Gastrocnemius medialis (tissue), 4 donors: ENCODE measurements at regions not wholly inside any gene's neighbourhood (a gene's known extent, or its start where the extent isn't known, plus 50 kb on each side); places are given as distances from the start of the nearest gene placed in this dataset.
"Not testable (repeated sequence)": the region's sequence is repeated elsewhere in the genome, so short reads cannot be mapped to it uniquely, and the experiment has no call there.

Experiments
- ATAC-seq, 2 donors: fragments of 150-250 bp; one replicate each; pipeline ENCODE4 v1.9.1; 2016
- DNase-seq, 2 donors: peaks; one replicate each; pipeline ENCODE4 v3.0.0-alpha.2; 2019
- H3K27ac ChIP-seq, 4 donors: fragments of 200-600 bp; sonication (generic); 1 replicate in 1 of 4; 2 replicates in 3 of 4; pipeline ENCODE4 v1.5.1; 2016 to 2018; ENCODE audit warnings: mild to moderate bottlenecking in 2 of 4, moderate library complexity in 1 of 4
- H3K27me3 ChIP-seq, 3 donors: fragments of 200-600 bp; sonication (generic) in 2 of 3; 1 replicate in 1 of 3; 2 replicates in 2 of 3; pipeline versions ENCODE4 v1.5.1 to v1.6.0; 2016 to 2019; ENCODE audit warnings: mild to moderate bottlenecking in 1 of 3, moderate library complexity in 1 of 3
- H3K36me3 ChIP-seq, 2 donors: fragments of 200-600 bp; sonication (generic) in 1 of 2; one replicate each; pipeline ENCODE4 v1.5.1; 2017 to 2018
- H3K4me1 ChIP-seq, 2 donors: fragments of 200-600 bp; sonication (generic) in 1 of 2; one replicate each; pipeline ENCODE4 v1.5.1; 2016 to 2017; ENCODE audit warnings: mild to moderate bottlenecking in 2 of 2
- H3K4me3 ChIP-seq, 4 donors: fragments of 200-600 bp; sonication (generic) in 3 of 4; 1 replicate in 1 of 4; 2 replicates in 3 of 4; pipeline ENCODE4 v1.5.1; 2016 to 2019; ENCODE audit warnings: mild to moderate bottlenecking in 2 of 4
- H3K9me3 ChIP-seq, 3 donors: fragments of 200-600 bp; sonication (generic) in 2 of 3; 1 replicate in 1 of 3; 2 replicates in 2 of 3; pipeline ENCODE4 v1.5.1; 2016 to 2019
- POLR2A ChIP-seq, 2 donors: fragments of 450-650 bp; IDR thresholded peaks; one replicate each; pipeline ENCODE4 v1.6.1; 2017; ENCODE audit warnings: antibody characterized with exemption in 2 of 2, mild to moderate bottlenecking in 2 of 2, moderate library complexity in 2 of 2
- in situ Hi-C, 4 donors: fragments of 200-750 bp; cut with MboI; loops; one replicate each; pipeline versions ENCODE4 v1.15.0 to v1.8.0; 2017; ENCODE audit warnings: low sequenced_read_pairs in 4 of 4
- intact Hi-C: fragments of 100-400 bp; cut with DNase I; formaldehyde crosslinking; loops from one replicate; pipeline ENCODE4 v1.15.1; 2023; ENCODE audit warnings: low total_unique reads
- TF ChIP-seq, protein P1 (sequence below), 5 experiments: fragments of 450-650 bp in 3 of 5; fragments of 200-600 bp in 2 of 5; sonication (generic) in 2 of 5; IDR thresholded peaks in 4 of 5; conservative IDR thresholded peaks in 1 of 5; 1 replicate in 4 of 5; 2 replicates in 1 of 5; pipeline ENCODE4 v1.5.1; 2016 to 2019; ENCODE audit warnings: antibody characterized with exemption in 5 of 5, mild to moderate bottlenecking in 3 of 5, moderate library complexity in 3 of 5

DNA sequence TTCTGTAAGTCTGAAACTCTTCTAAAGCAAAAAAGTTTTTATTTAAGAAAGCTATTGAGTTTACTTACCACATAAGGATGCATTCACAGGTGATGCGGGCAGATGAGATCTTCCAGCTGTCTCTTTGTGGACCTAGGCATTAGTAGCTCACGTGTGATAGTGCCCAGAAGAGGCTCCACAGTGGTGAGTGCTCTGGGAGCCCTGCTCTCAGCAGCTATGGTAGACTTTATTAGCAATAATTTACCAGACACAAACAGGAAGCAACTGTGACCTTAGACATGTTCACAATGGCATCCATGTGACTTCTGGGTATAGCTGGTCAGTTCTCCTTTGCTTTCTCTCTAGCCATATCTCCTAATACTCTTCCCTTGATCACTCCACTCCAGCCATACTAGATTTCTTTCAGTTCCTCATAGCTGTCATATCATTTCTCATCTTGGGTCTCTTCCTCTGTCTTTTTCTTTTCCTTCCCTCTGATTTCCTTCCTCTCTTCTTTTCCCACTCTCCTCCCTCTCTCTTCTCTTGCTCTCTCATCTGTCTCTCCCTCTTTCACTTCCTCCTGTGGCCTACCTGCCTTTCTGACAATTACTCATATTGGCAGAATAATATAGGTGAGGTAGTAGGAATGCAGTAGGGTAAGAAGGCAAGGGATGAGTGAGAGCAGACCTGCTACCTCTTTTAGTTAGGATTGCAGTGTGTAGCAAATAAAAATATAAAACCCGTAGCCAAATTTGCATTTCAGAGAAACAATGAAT, 75.2 kb upstream of the SCAF11 start:
- Histone ChIP-seq H3K27me3 (no peaks in the 10 kb centered on the region), H3K4me3 (no peak overlapping the region), H3K4me1 (no peaks in the 10 kb centered on the region), H3K36me3 (no peaks in the 10 kb centered on the region), H3K9me3 (no peaks in the 10 kb centered on the region), H3K27ac (no peak overlapping the region)
- in situ Hi-C loops: no loop called here
- ATAC-seq: no peak
- intact Hi-C loops: no loop called here
- DNase-seq: no peak
- TF ChIP-seq, protein P1, sequence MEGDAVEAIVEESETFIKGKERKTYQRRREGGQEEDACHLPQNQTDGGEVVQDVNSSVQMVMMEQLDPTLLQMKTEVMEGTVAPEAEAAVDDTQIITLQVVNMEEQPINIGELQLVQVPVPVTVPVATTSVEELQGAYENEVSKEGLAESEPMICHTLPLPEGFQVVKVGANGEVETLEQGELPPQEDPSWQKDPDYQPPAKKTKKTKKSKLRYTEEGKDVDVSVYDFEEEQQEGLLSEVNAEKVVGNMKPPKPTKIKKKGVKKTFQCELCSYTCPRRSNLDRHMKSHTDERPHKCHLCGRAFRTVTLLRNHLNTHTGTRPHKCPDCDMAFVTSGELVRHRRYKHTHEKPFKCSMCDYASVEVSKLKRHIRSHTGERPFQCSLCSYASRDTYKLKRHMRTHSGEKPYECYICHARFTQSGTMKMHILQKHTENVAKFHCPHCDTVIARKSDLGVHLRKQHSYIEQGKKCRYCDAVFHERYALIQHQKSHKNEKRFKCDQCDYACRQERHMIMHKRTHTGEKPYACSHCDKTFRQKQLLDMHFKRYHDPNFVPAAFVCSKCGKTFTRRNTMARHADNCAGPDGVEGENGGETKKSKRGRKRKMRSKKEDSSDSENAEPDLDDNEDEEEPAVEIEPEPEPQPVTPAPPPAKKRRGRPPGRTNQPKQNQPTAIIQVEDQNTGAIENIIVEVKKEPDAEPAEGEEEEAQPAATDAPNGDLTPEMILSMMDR (IDR thresholded peaks at IDR 0.05 in 4 of 5, conservative IDR thresholded peaks at IDR 0.05 in 1 of 5): no peak
- TF ChIP-seq POLR2A (IDR thresholded peaks at IDR 0.05): no peak

DNA sequence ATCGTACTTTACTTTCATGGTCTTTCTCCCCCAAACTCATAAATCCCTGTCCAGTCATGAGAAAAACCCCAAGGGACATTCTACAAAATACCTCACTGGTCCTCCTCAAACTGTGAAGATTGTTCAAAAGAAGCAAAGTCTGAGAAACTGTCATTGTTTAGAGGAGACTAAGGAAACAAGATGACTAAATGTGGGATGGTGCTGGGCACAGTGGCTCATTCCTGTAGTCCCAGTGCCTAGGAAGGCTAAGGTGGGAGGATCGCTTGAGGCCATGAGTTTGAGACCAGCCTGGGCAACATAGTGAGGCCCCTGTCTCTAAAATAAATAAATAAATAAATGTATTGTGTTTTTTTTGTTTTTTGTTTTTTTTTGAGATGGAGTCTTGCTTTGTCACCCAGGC, 74.2 kb upstream of the SCAF11 start:
- H3K36me3 ChIP-seq: no peaks in the 10 kb centered on the region
- no peaks in the 10 kb centered on the region for H3K27me3 ChIP-seq
- H3K4me1 ChIP-seq: no peaks in the 10 kb centered on the region
- TF ChIP-seq, protein P1 (IDR thresholded peaks at IDR 0.05 in 4 of 5, conservative IDR thresholded peaks at IDR 0.05 in 1 of 5): no peak
- no peak for TF ChIP-seq POLR2A (IDR thresholded peaks at IDR 0.05)
- intact Hi-C loops: no loop called here
- no peak overlapping the region for H3K4me3 ChIP-seq
- no peak overlapping the region for H3K27ac ChIP-seq
- in situ Hi-C loops: no loop called here
- ATAC-seq (no peak), DNase-seq (no peak)
- H3K9me3 ChIP-seq: no peaks in the 10 kb centered on the region

DNA sequence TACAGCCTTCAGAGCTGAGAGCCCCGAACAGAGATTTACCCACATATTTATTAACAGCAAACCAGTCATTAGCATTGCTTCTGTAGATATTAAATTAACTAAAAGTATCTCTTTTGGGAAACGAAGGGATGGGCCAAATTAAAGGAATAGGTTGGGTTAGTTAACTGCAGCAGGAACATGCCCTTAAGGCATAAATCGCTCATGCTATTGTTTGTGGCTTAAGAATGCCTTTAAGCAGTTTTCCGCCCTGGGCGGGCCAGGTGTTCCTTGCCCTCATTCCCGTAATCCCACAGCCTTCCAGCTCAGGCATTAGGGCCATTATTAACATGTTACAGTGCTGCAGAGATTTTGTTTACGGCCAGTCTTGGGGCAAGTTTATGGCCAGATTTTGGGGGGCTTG, 68.3 kb upstream of the SCAF11 start:
- H3K4me3 ChIP-seq, H3K4me1 ChIP-seq, H3K9me3 ChIP-seq, in situ Hi-C loops, H3K36me3 ChIP-seq, ATAC-seq, DNase-seq, intact Hi-C loops, H3K27ac ChIP-seq, H3K27me3 ChIP-seq: not testable (repeated sequence)

DNA sequence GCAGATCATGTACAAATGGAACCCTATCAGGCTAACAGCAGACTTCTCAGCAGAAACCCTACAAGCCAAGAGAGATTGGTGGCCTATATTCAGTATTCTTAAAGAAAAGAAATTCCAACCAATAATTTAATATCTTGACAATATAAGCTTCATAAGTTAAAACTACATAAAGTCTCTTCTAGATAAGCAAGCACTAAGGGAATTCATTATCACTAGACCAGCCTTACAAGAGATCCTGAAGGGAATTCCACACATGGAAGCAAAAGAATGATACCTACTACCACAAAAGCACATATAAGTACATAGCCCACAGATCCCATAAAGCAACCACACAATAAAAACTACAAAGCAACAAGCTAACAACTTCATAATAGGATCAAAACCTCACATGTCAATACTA, 60.4 kb upstream of the SCAF11 start:
- Histone ChIP-seq H3K36me3 (no peaks in the 10 kb centered on the region), H3K27me3 (no peaks in the 10 kb centered on the region), H3K4me3 (no peak overlapping the region), H3K27ac (no peak overlapping the region), H3K9me3 (peaks cover 0 to 4% (median 0%) of the 10 kb centered on the region in 3 donors), H3K4me1 (no peaks in the 10 kb centered on the region)
- no peak for TF ChIP-seq POLR2A (IDR thresholded peaks at IDR 0.05)
- TF ChIP-seq, protein P1 (IDR thresholded peaks at IDR 0.05 in 4 of 5, conservative IDR thresholded peaks at IDR 0.05 in 1 of 5): no peak
- no peak for DNase-seq
- ATAC-seq: no peak
- in situ Hi-C loops (no loop called here), intact Hi-C loops (no loop called here)

DNA sequence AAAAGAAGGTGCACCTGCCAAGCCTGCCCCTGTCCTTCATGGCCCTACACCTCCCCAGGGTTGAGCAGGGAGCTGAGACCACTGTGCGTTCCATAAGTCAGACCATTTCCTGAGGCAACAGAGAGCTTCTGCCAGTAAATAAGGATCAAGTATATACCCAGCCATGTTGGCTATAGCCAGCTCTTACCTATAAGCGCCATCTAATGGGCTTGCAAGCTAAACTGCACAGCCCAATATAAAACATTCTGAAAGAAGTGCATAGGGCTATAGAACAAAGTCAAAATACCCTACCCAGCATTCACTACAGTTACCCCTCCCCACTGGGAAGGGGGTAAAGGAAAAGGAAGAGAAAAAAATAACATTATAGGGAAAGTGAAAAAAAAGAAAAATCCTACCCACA, 59.3 kb upstream of the SCAF11 start:
- in situ Hi-C loops (no loop called here), intact Hi-C loops (no loop called here)
- ATAC-seq: no peak
- no peak for TF ChIP-seq POLR2A (IDR thresholded peaks at IDR 0.05)
- TF ChIP-seq, protein P1 (IDR thresholded peaks at IDR 0.05 in 4 of 5, conservative IDR thresholded peaks at IDR 0.05 in 1 of 5): no peak
- DNase-seq: no peak
- H3K4me3 ChIP-seq: no peak overlapping the region
- no peaks in the 10 kb centered on the region for H3K27me3 ChIP-seq
- H3K4me1 ChIP-seq: no peaks in the 10 kb centered on the region
- H3K9me3 ChIP-seq: peaks cover 0 to 4% (median 0%) of the 10 kb centered on the region in 3 donors
- no peak overlapping the region for H3K27ac ChIP-seq
- H3K36me3 ChIP-seq: no peaks in the 10 kb centered on the region
